HT-29 (cell line): ENCODE measurements at regions not wholly inside any gene's neighbourhood (a gene's known extent, or its start where the extent isn't known, plus 50 kb on each side); places are given as distances from the start of the nearest gene placed in this dataset.
"Not testable (repeated sequence)": the region's sequence is repeated elsewhere in the genome, so short reads cannot be mapped to it uniquely, and the experiment has no call there.

ENCODE experiments used
- DNase-seq: peaks from one replicate; pipeline ENCODE4 v3.0.0-alpha.2; 2015; ENCODE audit warnings: low spot score

GRCh38 chr11:98630736-98631135 lies 390.0 kb upstream of the CNTN5 start:
- DNase-seq = no peak

- DNase-seq = no peak
Observed at GRCh38 chr11:98657711-98658110, 363.0 kb upstream of the CNTN5 start.

- no peak for DNase-seq
Observed at GRCh38 chr11:98659431-98659830, 361.3 kb upstream of the CNTN5 start.

GRCh38 chr11:98674390-98674789 lies 346.4 kb upstream of the CNTN5 start:
- DNase-seq = no peak

- no peak for DNase-seq
Observed at GRCh38 chr11:98679673-98680072, 341.1 kb upstream of the CNTN5 start.

- DNase-seq = no peak
Observed at GRCh38 chr11:98701541-98701940, 319.2 kb upstream of the CNTN5 start.

GRCh38 chr11:98703779-98704556 lies 316.8 kb upstream of the CNTN5 start:
- no peak for DNase-seq

- no peak for DNase-seq
Observed at GRCh38 chr11:98710026-98710425, 310.7 kb upstream of the CNTN5 start.

GRCh38 chr11:98710986-98711385 lies 309.8 kb upstream of the CNTN5 start:
- DNase-seq = no peak

- no peak for DNase-seq
Observed at GRCh38 chr11:98720951-98721350, 299.8 kb upstream of the CNTN5 start.

- no peak for DNase-seq
Observed at GRCh38 chr11:98725471-98725870, 295.3 kb upstream of the CNTN5 start.

- no peak for DNase-seq
Observed at GRCh38 chr11:98728421-98728820, 292.3 kb upstream of the CNTN5 start.

GRCh38 chr11:98729118-98729517 lies 291.6 kb upstream of the CNTN5 start:
- DNase-seq = no peak

- no peak for DNase-seq
Observed at GRCh38 chr11:98732947-98733346, 287.8 kb upstream of the CNTN5 start.

GRCh38 chr11:98733378-98733777 lies 287.4 kb upstream of the CNTN5 start:
- DNase-seq = not testable (repeated sequence)

GRCh38 chr11:98734686-98735085 lies 286.1 kb upstream of the CNTN5 start:
- DNase-seq = no peak

GRCh38 chr11:98736833-98737232 lies 283.9 kb upstream of the CNTN5 start:
- DNase-seq = no peak

- no peak for DNase-seq
Observed at GRCh38 chr11:98740321-98740720, 280.4 kb upstream of the CNTN5 start.

- not testable (repeated sequence) for DNase-seq
Observed at GRCh38 chr11:98763446-98763845, 257.3 kb upstream of the CNTN5 start.

GRCh38 chr11:98766903-98767302 lies 253.8 kb upstream of the CNTN5 start:
- no peak for DNase-seq

- DNase-seq = not testable (repeated sequence)
Observed at GRCh38 chr11:98770046-98770445, 250.7 kb upstream of the CNTN5 start.

- DNase-seq = no peak
Observed at GRCh38 chr11:98771791-98772190, 249.0 kb upstream of the CNTN5 start.

- no peak for DNase-seq
Observed at GRCh38 chr11:98772893-98773292, 247.9 kb upstream of the CNTN5 start.

GRCh38 chr11:98793276-98793675 lies 227.5 kb upstream of the CNTN5 start:
- DNase-seq = no peak
